GM19035 (cell line): ENCODE measurements at regions not wholly inside any gene's neighbourhood (a gene's known extent, or its start where the extent isn't known, plus 50 kb on each side); places are given as distances from the start of the nearest gene placed in this dataset.

Source experiments
- ATAC-seq: cut with Tn5 transposase; IDR thresholded peaks from one replicate; pipeline ENCODE4 v1.9.1; 2021; ENCODE audit not compliant: unreplicated experiment

DNA sequence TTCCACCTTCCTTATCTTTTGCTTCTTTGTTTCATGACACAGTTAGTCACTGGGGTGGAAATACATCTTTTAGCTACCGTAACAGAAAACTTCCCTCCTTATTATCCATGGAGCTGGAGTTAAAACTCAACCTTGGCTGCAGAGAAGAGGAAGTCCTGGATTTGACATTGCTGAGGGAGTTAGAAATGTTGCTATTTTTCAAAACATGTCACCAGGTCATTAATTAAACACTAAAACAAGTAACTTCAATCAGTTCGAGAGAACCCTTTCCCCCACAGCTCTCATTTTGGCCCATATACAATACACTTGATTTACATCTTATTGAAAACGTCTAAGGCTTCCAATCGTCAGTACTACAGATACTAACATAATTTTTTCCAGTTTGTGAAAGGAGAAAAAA is 237.9 kb upstream of the CD180 start:
- ATAC-seq = no peak

DNA sequence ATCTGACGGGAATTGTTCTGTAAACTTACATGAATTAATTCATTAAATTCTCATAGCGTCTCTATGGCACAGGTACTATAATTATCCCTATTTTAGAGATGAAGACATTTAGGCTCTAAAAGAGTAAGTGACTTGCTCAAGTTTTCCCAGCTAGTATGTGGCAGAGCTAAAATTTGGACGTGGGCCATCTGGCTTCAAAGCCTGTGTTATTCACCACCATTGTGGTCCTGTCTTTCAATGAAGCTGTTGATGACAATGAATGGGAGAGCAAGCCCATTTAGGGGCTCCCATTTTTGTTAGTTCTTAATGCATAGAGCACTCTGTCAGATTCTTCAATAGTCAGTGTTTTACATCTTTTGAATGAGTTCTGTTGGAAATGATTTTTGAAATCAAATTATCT is 236.0 kb upstream of the CD180 start:
- no peak for ATAC-seq

- ATAC-seq = no peak
These were observed 234.6 kb upstream of the CD180 start for GRCh38 chr5:67431191-67431590.

GRCh38 chr5:67427850-67428298 is 231.3 kb upstream of the CD180 start:
- no peak for ATAC-seq

DNA sequence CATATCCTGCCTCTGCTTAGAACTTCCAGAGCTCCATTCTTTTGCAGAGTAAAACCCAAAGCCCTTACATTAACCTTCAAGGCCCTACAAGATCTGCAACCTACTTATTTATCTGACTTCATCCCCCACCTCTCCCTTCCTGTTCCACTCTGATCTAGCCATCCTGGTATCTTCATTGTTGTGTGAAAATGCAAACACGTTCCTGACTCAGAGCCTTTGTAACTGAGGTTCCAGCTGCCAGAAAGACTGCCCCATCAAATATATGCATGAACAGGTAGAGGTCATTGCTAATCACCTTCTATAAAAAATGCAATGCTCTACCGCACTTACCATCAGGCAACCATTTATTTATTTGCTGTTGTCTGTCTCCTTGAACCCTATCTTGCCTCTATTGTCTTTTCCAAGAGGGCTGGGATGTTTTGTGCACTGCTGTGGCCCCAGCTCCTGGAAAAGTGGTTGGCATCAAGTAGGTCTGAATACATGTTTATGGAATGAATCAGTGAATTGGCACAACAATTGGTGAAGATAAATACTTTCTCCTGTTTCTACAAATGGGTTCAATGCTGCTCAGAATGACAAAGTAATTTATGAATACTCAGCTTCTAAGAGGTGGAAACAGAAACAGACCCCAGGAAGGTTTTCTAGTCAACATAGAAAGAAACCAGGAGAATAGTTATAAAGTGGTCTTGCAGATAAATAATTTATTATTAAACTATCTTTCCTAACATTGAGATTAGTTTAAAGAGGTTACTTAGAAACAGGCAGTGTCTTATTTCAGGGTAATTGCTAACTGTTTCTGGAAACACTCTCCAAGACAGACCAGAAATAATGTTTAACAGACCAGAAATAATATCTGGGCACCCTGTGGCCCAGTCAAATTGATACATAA is 230.6 kb upstream of the CD180 start:
- no peak for ATAC-seq

GRCh38 chr5:67425514-67425913 is 228.9 kb upstream of the CD180 start:
- no peak for ATAC-seq

DNA sequence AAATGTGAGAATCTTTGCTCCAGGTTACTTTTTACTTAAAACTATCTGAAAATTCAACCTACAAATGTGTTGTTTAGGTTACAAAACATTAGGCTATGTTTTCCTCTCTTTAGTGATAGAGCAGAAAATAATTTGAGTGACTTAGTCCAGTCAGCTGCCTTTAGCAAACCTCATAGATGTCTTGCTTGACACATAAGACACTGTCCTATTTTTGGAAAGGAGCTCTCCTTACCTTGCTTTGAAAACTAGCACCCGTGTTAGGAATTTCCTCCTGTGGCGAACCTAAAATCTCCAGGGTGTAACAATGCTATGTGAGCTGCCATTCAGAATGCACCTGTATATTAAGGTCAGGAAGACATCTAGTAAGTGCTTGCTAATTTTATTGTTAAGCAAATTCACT is 221.2 kb upstream of the CD180 start:
- ATAC-seq = no peak

DNA sequence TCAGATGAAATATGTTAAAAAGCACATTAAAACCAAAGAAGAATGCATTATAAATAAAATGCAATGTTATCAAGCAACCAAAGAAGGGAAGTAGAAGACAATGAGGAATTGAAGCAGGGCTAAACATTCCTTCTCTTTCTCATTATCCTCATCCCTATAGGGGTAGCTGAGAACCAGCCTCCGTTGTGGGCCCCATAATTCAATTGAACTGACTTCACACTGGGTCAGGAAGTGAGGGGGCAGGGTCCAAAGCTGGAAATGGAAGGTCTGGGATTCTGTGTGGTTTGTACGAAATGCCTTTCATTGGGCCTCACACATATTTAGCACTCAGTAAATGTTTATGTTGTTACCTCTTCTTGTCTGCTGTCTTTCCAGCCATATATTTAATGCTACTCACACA is 220.4 kb upstream of the CD180 start:
- no peak for ATAC-seq

GRCh38 chr5:67416133-67416937 is 219.7 kb upstream of the CD180 start:
- no peak for ATAC-seq

DNA sequence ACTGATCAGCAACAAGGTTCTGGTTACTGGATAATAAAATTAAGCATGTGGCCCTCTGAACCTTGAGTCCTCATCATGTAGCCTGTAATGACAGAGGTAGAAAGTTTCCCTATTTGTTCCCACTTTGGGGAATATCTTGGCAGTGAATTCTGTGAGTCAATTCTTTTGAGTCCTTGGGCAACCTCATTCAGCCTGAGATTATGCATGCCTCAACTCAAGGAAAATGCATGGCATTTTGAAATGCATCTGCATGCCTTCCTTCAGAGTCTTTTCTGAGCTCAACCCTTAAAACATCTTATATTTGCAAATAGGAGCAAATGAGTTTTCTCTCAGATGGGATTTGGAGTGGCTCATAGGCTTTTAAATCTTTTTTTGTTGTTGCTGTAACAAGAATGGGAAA is 218.1 kb upstream of the CD180 start:
- no peak for ATAC-seq

GRCh38 chr5:67413721-67414120 is 217.1 kb upstream of the CD180 start:
- ATAC-seq = no peak

- ATAC-seq = no peak
These were observed 212.7 kb upstream of the CD180 start for GRCh38 chr5:67409126-67409777.

DNA sequence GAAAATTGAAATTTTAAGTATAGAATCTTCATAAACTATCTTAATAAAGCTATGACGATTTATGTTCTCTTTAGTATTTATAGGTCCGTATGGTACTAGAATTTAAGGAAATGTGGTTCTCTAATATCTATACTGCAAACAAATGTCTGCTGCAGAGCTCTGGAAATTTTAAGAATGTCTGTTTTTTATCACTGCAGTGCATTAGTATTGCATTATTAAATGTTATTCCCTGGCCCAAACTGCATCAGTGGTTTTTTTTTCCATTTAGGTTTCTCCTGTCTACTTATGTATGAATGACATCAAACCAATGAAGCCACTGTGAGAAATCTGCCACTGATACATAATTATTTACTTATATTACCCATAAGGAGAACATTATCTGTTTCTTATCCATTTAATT is 211.4 kb upstream of the CD180 start:
- no peak for ATAC-seq

GRCh38 chr5:67405755-67406154 is 209.2 kb upstream of the CD180 start:
- no peak for ATAC-seq

DNA sequence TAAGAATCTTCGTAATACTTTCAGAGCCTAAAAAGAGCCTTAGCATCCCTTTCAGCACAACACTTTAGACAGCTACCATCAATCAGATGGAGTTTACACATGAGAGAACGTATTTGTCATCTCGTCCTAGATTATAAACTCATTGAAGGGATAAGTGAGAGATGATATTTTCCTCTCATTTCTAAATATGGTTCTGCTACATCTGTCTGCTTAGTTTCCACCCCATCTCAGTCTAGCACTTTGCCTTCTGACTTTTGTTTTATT is 208.4 kb upstream of the CD180 start:
- no peak for ATAC-seq

GRCh38 chr5:67404256-67405100 is 207.9 kb upstream of the CD180 start:
- no peak for ATAC-seq

GRCh38 chr5:67402526-67402925 is 205.9 kb upstream of the CD180 start:
- no peak for ATAC-seq

- no peak for ATAC-seq
These were observed 204.6 kb upstream of the CD180 start for GRCh38 chr5:67401172-67401571.

GRCh38 chr5:67400752-67401151 is 204.2 kb upstream of the CD180 start:
- ATAC-seq = no peak

- no peak for ATAC-seq
These were observed 199.3 kb upstream of the CD180 start for GRCh38 chr5:67395790-67396418.

- ATAC-seq = no peak
These were observed 196.6 kb upstream of the CD180 start for GRCh38 chr5:67393211-67393610.
